Retinal pigment epithelial cell (primary cell): ENCODE measurements at regions not wholly inside any gene's neighbourhood (a gene's known extent, or its start where the extent isn't known, plus 50 kb on each side); places are given as distances from the start of the nearest gene placed in this dataset.

Experiments
- DNase-seq: peaks from one replicate; pipeline ENCODE4 v3.0.0-alpha.2; 2010; ENCODE audit warnings: low read depth
- H3K4me3 ChIP-seq: 2 replicates; pipeline ENCODE4 v1.5.1; 2011; ENCODE audit warnings: mild to moderate bottlenecking, low read length, control low read depth, moderate library complexity
- CTCF ChIP-seq: conservative IDR thresholded peaks from 2 replicates; pipeline ENCODE4 v1.5.1; 2011; ENCODE audit warnings: low read depth, low read length, control low read depth, inconsistent platforms

GRCh38 chr2:16189836-16190160 lies 249.4 kb downstream of the MYCN start:
- no peak for DNase-seq
- TF ChIP-seq CTCF, result no peak
- H3K4me3 ChIP-seq, result no peak overlapping the region

- no peak for DNase-seq
- no peak for TF ChIP-seq CTCF
- H3K4me3 ChIP-seq, result no peak overlapping the region
These were observed 248.9 kb downstream of the MYCN start for GRCh38 chr2:16189029-16189835.

- no peak overlapping the region for H3K4me3 ChIP-seq
- DNase-seq, result no peak
- TF ChIP-seq CTCF, result no peak
These were observed 248.0 kb downstream of the MYCN start for GRCh38 chr2:16188261-16188890.

- DNase-seq, result no peak
- no peak for TF ChIP-seq CTCF
- H3K4me3 ChIP-seq, result no peak overlapping the region
These were observed 247.1 kb downstream of the MYCN start for GRCh38 chr2:16187482-16187817.

- TF ChIP-seq CTCF, result no peak
- no peak for DNase-seq
- no peak overlapping the region for H3K4me3 ChIP-seq
These were observed 246.5 kb downstream of the MYCN start for GRCh38 chr2:16186661-16187481.

GRCh38 chr2:16185801-16186272 lies 245.5 kb downstream of the MYCN start:
- no peak overlapping the region for H3K4me3 ChIP-seq
- TF ChIP-seq CTCF, result no peak
- DNase-seq, result no peak
